Hepatocyte (in vitro differentiated cells): ENCODE measurements at regions not wholly inside any gene's neighbourhood (a gene's known extent, or its start where the extent isn't known, plus 50 kb on each side); places are given as distances from the start of the nearest gene placed in this dataset.
A peak's percentile ranks its signal among the peaks of the same experiment; 100 is the strongest.

ENCODE experiments used
- DNase-seq: peaks from one replicate; pipeline ENCODE4 v3.0.0-alpha.2; 2016; ENCODE audit warnings: low spot score
- H2AFZ ChIP-seq: fragments of 200-600 bp; sonication (generic); 2 replicates; pipeline ENCODE4 v1.6.0; 2016; ENCODE audit warnings: antibody characterized with exemption, mild to moderate bottlenecking
- H3K27ac ChIP-seq: fragments of 200-600 bp; sonication (generic); 2 replicates; pipeline ENCODE4 v1.5.1; 2016; ENCODE audit warnings: mild to moderate bottlenecking
- H3K27me3 ChIP-seq: fragments of 200-600 bp; sonication (generic); 2 replicates; pipeline ENCODE4 v1.6.1; 2016
- H3K36me3 ChIP-seq: fragments of 200-600 bp; sonication (generic); replicated peaks from 2 replicates; pipeline ENCODE4 v1.5.1; 2016; ENCODE audit warnings: low read depth; ENCODE audit not compliant: insufficient read depth
- H3K4me1 ChIP-seq: fragments of 200-600 bp; sonication (generic); 2 replicates; pipeline ENCODE4 v1.5.1; 2016; ENCODE audit warnings: mild to moderate bottlenecking, moderate library complexity; ENCODE audit not compliant: insufficient read depth
- H3K4me2 ChIP-seq: fragments of 200-600 bp; sonication (generic); 2 replicates; pipeline ENCODE4 v1.6.0; 2016
- H3K4me3 ChIP-seq: fragments of 200-600 bp; sonication (generic); 2 replicates; pipeline ENCODE4 v1.5.1; 2016; ENCODE audit warnings: mild to moderate bottlenecking
- H3K79me2 ChIP-seq: fragments of 200-600 bp; sonication (generic); 2 replicates; pipeline ENCODE4 v1.6.0; 2017; ENCODE audit warnings: mild to moderate bottlenecking
- H3K9me2 ChIP-seq: fragments of 200-600 bp; sonication (generic); replicated peaks from 2 replicates; pipeline ENCODE4 v1.6.0; 2017; ENCODE audit warnings: mild to moderate bottlenecking; ENCODE audit not compliant: insufficient read depth
- H3K9me3 ChIP-seq: fragments of 200-600 bp; sonication (generic); 2 replicates; pipeline ENCODE4 v1.5.1; 2016; ENCODE audit warnings: low read depth, mild to moderate bottlenecking
- H4K20me1 ChIP-seq: fragments of 200-600 bp; sonication (generic); 2 replicates; pipeline ENCODE4 v1.6.0; 2016; ENCODE audit warnings: mild to moderate bottlenecking; ENCODE audit not compliant: insufficient read depth, poor library complexity, severe bottlenecking
- EZH2 ChIP-seq: fragments of 200-600 bp; sonication (generic); IDR thresholded peaks from 2 replicates; pipeline ENCODE4 v1.6.1; 2016; ENCODE audit warnings: antibody characterized with exemption, mild to moderate bottlenecking, borderline replicate concordance
- EZH2phosphoT487 ChIP-seq: fragments of 200-600 bp; sonication (generic); IDR thresholded peaks from one replicate; pipeline ENCODE4 v1.6.1; 2018; ENCODE audit warnings: antibody characterized with exemption, mild to moderate bottlenecking, low read depth, moderate library complexity; ENCODE audit not compliant: unreplicated experiment, severe bottlenecking
- WGBS: methylation state at CpG from one replicate; pipeline ENCODE4 v1.1.6; 2016; ENCODE audit warnings: low lambda C conversion rate; ENCODE audit errors: missing lambda C conversion rate; 5-methylcytosine and 5-hydroxymethylcytosine counted together
- TF ChIP-seq, protein P1 (sequence below): fragments of 200-600 bp; sonication (generic); IDR thresholded peaks from 2 replicates; pipeline ENCODE4 v1.5.1; 2016; ENCODE audit warnings: antibody characterized with exemption, mild to moderate bottlenecking; ENCODE audit not compliant: poor library complexity

DNA sequence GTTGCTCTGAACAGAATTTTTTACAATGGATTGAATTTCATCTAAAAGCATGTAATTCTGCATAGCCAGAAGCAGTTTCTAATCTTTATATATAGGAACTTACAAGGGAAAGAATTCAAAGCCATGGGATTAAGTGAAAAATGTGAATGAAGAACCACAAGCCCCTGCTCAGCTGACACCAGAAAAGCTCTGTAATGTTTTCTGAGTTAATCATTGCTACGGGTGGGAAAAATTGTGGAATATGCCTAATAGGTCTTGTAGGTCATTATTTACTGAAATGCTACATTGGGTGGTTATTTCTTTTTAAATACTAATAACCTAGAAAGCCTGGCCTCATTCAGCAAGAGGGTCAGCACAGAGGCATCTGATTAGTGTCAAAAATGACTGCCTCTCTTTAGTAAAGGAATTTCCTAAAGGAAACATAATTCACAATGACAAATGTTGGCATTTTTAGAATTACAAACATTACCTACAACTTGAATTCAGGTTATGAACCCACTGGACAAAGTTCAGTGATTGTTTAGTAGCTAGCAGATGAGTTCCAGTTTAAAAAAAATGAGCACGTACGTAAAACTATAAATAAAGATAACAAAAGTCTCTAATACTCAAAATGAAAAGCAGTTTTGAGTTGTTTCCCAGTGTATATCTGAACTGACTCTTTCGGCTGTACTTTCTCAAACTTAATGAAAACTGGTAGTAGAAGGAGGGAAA lies 75.3 kb downstream of the BMP4 start:
- no peak overlapping the region for H3K4me3 ChIP-seq
- DNase-seq: peak; percentile 39
- H3K9me2 ChIP-seq: no peaks in the 10 kb centered on the region
- H3K27me3 ChIP-seq: no peaks in the 10 kb centered on the region
- H3K4me2 ChIP-seq: peak overlapping the region; percentile 62
- 5% methylated on average over 4 of the region's 4 CpGs for WGBS
- peak overlapping the region; percentile 72 for H3K27ac ChIP-seq
- TF ChIP-seq EZH2phosphoT487 (no peak), EZH2 (no peak)
- TF ChIP-seq, protein P1, sequence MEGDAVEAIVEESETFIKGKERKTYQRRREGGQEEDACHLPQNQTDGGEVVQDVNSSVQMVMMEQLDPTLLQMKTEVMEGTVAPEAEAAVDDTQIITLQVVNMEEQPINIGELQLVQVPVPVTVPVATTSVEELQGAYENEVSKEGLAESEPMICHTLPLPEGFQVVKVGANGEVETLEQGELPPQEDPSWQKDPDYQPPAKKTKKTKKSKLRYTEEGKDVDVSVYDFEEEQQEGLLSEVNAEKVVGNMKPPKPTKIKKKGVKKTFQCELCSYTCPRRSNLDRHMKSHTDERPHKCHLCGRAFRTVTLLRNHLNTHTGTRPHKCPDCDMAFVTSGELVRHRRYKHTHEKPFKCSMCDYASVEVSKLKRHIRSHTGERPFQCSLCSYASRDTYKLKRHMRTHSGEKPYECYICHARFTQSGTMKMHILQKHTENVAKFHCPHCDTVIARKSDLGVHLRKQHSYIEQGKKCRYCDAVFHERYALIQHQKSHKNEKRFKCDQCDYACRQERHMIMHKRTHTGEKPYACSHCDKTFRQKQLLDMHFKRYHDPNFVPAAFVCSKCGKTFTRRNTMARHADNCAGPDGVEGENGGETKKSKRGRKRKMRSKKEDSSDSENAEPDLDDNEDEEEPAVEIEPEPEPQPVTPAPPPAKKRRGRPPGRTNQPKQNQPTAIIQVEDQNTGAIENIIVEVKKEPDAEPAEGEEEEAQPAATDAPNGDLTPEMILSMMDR: no peak
- H3K4me1 ChIP-seq: peaks cover 27% of the 10 kb centered on the region
- peak overlapping the region; percentile 12 for H2AFZ ChIP-seq
- H3K79me2 ChIP-seq: no peaks in the 10 kb centered on the region
- H3K9me3 ChIP-seq: no peaks in the 10 kb centered on the region
- H3K36me3 ChIP-seq: no peaks in the 10 kb centered on the region
- no peaks in the 10 kb centered on the region for H4K20me1 ChIP-seq

DNA sequence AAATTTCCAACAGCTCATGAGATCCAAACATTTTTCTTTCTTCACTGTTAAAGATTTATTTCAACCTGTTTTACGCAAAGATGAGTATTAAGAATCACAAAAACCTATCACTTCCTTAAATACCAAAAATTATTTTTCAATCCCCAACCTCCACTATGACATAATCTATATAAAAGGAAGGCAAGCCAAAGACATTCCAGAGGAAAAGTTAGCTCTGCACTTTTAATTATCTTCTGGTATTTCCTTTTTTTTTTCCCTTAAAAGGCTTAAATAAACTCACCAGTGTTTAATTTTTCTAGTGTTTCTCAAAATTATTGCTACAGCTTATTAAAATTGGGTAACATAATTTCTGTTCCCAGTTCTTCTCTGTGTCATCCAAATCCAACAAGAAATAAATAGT lies 75.9 kb downstream of the BMP4 start:
- H3K36me3 ChIP-seq: no peaks in the 10 kb centered on the region
- H3K4me2 ChIP-seq: peak overlapping the region; percentile 62
- no peaks in the 10 kb centered on the region for H3K79me2 ChIP-seq
- peak overlapping the region; percentile 72 for H3K27ac ChIP-seq
- 79% methylated on average over 1 of the region's 1 CpG for WGBS
- no peaks in the 10 kb centered on the region for H3K27me3 ChIP-seq
- H3K4me1 ChIP-seq: peaks cover 27% of the 10 kb centered on the region
- H4K20me1 ChIP-seq: no peaks in the 10 kb centered on the region
- no peak for DNase-seq
- no peak overlapping the region for H3K4me3 ChIP-seq
- TF ChIP-seq EZH2phosphoT487 (no peak), EZH2 (no peak)
- TF ChIP-seq, protein P1: no peak
- H3K9me2 ChIP-seq: no peaks in the 10 kb centered on the region
- no peak overlapping the region for H2AFZ ChIP-seq
- H3K9me3 ChIP-seq: no peaks in the 10 kb centered on the region

DNA sequence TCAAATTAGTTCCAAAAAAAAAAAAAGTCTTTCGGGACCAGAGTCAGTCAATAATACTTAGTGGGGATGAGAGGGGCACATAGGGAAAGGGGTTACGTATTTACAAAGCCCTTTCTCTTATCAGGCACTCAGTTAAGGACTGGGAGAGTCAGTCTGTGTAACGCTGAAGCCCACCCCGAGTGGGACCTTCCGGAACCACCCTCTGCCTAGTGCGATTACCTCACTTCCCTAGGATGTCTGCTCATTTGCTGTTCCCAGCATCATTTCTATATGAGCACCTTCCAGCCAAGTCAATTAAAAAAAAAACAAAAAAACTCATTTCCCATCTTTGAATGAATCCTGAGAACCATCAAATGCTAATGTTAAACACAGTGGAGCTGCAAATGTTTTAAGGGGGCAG lies 76.9 kb downstream of the BMP4 start:
- TF ChIP-seq EZH2 (no peak), EZH2phosphoT487 (no peak)
- TF ChIP-seq, protein P1: no peak
- Histone ChIP-seq H2AFZ (no peak overlapping the region), H3K27me3 (no peaks in the 10 kb centered on the region), H3K9me2 (no peaks in the 10 kb centered on the region), H3K4me2 (no peak overlapping the region), H3K79me2 (no peaks in the 10 kb centered on the region), H3K27ac (no peak overlapping the region), H3K4me1 (peaks cover 27% of the 10 kb centered on the region), H4K20me1 (no peaks in the 10 kb centered on the region), H3K9me3 (no peaks in the 10 kb centered on the region), H3K4me3 (no peak overlapping the region), H3K36me3 (no peaks in the 10 kb centered on the region)
- DNase-seq: no peak
- WGBS: 83% methylated on average over 6 of the region's 6 CpGs
